Fibroblast of pulmonary artery (primary cell): ENCODE measurements at regions not wholly inside any gene's neighbourhood (a gene's known extent, or its start where the extent isn't known, plus 50 kb on each side); places are given as distances from the start of the nearest gene placed in this dataset.

Source experiments
- DNase-seq: peaks from one replicate; pipeline ENCODE4 v3.0.0-alpha.2; 2010; ENCODE audit warnings: low read depth
- H3K4me3 ChIP-seq: replicated peaks from 2 replicates; pipeline ENCODE4 v1.5.1; 2011; ENCODE audit warnings: low read depth, mild to moderate bottlenecking, control low read depth, low read length, moderate library complexity
- TF ChIP-seq, protein P1 (sequence below): IDR thresholded peaks from 2 replicates; pipeline ENCODE4 v1.5.1; 2011; ENCODE audit warnings: mild to moderate bottlenecking, control low read depth, low read length, inconsistent platforms; ENCODE audit errors: missing control alignments

DNA sequence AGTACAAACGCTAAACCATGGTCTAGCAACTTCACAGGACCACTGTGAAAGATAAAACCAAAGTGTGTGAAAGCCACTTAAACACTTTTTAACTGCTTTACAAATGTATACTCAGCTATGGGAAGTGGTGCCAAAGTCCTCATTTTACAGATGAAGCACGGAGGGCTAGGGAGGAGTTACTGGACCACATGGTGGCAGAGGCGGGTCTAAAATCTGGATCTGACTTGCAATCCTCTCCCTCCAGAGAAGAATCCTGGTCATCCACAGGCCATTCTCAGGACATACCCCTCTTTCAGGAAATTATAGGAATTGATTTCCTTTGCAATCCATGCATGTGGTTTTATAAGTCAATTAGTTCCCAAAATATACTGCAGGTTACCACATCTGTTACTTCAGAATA, 84.6 kb upstream of the GYPC start:
- TF ChIP-seq, protein P1, sequence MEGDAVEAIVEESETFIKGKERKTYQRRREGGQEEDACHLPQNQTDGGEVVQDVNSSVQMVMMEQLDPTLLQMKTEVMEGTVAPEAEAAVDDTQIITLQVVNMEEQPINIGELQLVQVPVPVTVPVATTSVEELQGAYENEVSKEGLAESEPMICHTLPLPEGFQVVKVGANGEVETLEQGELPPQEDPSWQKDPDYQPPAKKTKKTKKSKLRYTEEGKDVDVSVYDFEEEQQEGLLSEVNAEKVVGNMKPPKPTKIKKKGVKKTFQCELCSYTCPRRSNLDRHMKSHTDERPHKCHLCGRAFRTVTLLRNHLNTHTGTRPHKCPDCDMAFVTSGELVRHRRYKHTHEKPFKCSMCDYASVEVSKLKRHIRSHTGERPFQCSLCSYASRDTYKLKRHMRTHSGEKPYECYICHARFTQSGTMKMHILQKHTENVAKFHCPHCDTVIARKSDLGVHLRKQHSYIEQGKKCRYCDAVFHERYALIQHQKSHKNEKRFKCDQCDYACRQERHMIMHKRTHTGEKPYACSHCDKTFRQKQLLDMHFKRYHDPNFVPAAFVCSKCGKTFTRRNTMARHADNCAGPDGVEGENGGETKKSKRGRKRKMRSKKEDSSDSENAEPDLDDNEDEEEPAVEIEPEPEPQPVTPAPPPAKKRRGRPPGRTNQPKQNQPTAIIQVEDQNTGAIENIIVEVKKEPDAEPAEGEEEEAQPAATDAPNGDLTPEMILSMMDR: no peak
- no peak overlapping the region for H3K4me3 ChIP-seq

DNA sequence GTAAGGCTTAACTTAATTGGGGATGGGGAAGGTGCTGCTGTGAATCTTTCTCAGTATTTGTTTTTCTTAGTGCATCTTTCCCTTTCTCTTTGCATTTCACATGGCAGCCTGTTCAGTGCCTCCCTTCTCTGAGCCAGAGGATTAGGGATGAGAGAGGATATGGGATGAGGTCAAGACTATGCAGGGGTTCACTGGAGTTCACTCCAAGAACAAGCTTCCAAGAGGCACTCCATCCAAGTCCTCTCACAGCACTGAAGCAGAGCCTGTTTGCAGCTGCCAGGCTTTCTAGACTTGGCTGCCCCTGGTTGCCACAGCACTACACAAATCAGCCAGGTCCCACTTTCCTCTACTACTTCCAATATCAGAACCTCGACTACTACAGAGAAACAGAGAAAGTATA, 80.3 kb upstream of the GYPC start:
- no peak for DNase-seq
- TF ChIP-seq, protein P1: no peak
- no peak overlapping the region for H3K4me3 ChIP-seq

More for the DNA sequence above, 84.6 kb upstream of the GYPC start:
- peak; percentile 1 for DNase-seq

DNA sequence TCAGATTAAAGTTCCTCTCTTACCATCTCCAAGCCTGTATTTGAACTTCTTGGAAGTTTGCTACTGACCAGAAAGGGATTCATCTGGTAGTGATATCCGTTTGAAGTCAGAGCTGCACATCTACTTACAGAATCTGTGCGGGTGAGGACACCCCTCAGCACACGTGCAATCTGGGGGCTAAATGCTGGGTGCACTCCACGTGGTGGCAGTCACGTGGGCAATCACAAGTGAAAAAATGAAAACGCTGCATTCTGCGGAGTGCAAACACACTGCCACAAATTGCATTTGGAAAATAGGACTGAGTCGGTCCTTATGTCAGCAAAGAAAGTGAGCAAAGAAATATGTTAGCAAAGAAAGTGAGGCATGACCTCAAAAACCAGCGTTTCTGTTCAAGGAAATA, 76.1 kb upstream of the GYPC start:
- no peak overlapping the region for H3K4me3 ChIP-seq
- no peak for DNase-seq
- TF ChIP-seq, protein P1: no peak

DNA sequence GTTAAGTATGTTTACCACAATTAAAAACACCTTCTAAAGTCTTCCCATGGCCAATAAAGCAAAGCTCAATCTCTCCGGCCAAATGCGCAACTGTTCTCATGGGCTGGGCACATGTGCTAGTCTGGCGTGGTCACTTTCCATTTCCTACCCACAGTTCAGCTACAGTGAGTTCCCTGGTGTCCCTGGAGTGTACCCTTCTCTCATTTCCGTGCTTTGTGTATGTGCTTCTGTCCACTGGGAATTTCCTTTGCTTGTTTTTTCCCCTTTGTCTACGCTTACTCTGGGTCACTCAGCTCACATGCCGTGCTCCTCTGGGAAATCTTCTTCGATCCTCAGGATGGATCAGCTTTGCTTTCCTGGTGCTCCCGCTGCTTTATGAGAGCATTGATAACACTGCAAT, 69.6 kb upstream of the GYPC start:
- TF ChIP-seq, protein P1: no peak
- no peak for DNase-seq
- H3K4me3 ChIP-seq: no peak overlapping the region

DNA sequence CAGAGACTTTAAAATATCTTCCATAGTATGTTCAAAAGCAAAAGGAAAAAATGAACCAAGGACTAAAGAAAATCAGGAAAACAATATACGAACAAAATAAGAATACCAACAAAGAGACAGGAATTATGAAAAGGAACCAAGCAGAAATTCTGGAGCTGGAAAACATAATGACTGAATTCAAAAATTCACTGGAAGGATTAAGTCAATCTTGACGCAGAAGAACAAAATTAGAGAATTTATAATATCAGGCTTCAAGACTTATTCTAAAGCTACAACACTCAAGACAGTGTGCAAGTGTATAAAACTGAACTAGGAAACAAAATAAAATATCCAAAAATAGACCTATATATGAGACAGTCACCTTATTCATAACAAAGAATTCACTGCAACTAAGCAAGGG, 56.9 kb upstream of the GYPC start:
- DNase-seq: no peak
- TF ChIP-seq, protein P1: no peak

DNA sequence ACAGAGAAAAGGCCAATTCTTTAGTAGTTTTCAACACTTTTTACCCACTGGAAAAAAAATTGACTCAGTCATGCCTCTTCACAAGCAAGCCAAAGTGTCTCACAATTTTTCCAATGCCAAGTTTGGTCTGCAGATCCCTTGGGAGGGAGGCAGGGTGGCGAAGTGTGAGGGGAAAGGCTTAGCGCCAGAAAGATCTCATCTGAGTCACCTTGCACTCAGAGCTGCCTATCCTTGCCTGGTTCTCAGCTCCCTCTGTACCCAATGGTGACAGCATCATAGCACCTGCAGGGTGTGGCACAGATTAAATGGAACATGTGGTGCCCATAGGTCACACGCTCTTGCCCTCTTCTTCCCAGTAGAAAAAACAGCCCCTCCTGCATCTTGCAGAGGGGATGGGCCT, 55.2 kb upstream of the GYPC start:
- no peak overlapping the region for H3K4me3 ChIP-seq
- DNase-seq: no peak
- TF ChIP-seq, protein P1: no peak

More for the DNA sequence above, 56.9 kb upstream of the GYPC start:
- no peak overlapping the region for H3K4me3 ChIP-seq

DNA sequence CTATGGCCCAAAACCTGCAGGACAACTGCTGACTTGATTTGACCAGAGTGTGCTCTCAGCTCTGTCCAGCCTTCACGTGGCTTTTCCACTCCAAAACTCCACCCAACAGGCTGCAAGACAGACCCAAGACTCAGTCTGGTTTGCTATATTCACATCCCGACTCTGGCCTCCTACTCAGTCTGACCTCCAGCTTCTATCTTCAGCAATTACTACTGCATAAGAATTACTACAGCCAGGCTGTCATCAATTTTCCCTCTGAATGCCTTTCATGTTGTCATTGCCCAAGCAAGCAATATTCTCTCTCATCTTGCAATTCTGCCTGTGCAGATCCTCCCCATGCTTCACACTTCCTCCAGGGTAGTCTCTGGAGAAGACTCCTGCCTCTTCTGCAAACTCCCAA, 53.6 kb upstream of the GYPC start:
- no peak overlapping the region for H3K4me3 ChIP-seq
- TF ChIP-seq, protein P1: no peak
- DNase-seq: no peak
